ENCODE measurements at regions not wholly inside any gene's neighbourhood (a gene's known extent, or its start where the extent isn't known, plus 50 kb on each side); places are given as distances from the start of the nearest gene placed in this dataset.
"Not testable (repeated sequence)": the region's sequence is repeated elsewhere in the genome, so short reads cannot be mapped to it uniquely, and the experiment has no call there.

DNA sequence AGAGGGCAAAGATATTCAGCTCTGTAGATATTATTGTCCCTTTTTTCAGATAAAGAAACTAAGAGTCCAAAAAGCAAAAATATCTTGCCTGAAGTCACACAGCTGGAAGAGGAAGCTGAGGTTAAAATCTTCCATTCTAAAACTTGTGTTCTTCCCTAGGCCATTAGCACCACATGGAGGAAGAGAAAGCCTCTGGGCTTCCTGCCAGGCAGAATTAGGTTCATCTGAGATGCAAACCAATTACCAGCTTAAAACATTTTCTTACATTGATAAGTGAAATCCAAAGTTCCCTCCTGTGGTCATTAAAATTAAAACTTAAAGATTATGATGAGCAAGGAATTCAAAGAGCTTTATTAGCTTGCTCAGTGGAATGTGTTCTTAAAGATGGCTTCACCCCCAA lies 235.3 kb upstream of the SETMAR start:
- Histone ChIP-seq H3K4me1 (no peaks in the 10 kb centered on the region), H3K27ac (no peak overlapping the region), H3K36me3 (no peaks in the 10 kb centered on the region), H3K27me3 (no peaks in the 10 kb centered on the region), H3K4me3 (no peak overlapping the region), H3K9me3 (peaks cover 0 to 2% (median 0%) of the 10 kb centered on the region in 3 donors)
- no peak for TF ChIP-seq POLR2A (IDR thresholded peaks at IDR 0.05)
- TF ChIP-seq EP300 (IDR thresholded peaks at IDR 0.05): no peak
- TF ChIP-seq, protein P1, sequence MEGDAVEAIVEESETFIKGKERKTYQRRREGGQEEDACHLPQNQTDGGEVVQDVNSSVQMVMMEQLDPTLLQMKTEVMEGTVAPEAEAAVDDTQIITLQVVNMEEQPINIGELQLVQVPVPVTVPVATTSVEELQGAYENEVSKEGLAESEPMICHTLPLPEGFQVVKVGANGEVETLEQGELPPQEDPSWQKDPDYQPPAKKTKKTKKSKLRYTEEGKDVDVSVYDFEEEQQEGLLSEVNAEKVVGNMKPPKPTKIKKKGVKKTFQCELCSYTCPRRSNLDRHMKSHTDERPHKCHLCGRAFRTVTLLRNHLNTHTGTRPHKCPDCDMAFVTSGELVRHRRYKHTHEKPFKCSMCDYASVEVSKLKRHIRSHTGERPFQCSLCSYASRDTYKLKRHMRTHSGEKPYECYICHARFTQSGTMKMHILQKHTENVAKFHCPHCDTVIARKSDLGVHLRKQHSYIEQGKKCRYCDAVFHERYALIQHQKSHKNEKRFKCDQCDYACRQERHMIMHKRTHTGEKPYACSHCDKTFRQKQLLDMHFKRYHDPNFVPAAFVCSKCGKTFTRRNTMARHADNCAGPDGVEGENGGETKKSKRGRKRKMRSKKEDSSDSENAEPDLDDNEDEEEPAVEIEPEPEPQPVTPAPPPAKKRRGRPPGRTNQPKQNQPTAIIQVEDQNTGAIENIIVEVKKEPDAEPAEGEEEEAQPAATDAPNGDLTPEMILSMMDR (IDR thresholded peaks at IDR 0.05): no peak
- TF ChIP-seq POLR2AphosphoS5 (IDR thresholded peaks at IDR 0.05): no peak
- no peak for ATAC-seq

DNA sequence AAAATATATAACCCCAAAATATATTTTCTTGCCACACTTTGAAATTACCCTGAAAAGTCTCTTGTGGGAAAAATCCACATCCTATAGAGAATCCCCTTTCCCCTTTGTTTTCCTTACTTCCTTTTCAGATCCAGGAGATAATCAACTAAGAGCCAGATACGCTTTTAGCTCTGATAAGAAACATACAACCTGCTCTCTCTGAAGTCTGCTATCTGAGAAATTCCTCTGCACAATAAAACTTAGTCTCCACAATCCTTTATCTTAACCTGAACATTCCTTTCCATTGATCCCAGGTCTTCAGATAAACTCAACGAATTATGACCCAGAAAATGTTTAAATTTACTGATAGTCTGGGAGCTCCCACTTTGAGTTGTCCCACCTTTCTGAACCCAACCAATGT lies 233.4 kb upstream of the SETMAR start:
- WGBS, 2 donors (ENCODE audit: low coverage in 1 of 2): 30 to 44% methylated on average over 2 of the region's 2 CpGs
- Histone ChIP-seq H3K27ac (no peak overlapping the region), H3K9me3 (peaks cover 0 to 10% (median 0%) of the 10 kb centered on the region in 3 donors), H3K36me3 (no peaks in the 10 kb centered on the region), H3K4me3 (no peak overlapping the region), H3K27me3 (no peaks in the 10 kb centered on the region), H3K4me1 (no peaks in the 10 kb centered on the region)
- ATAC-seq: no peak
- TF ChIP-seq POLR2A (IDR thresholded peaks at IDR 0.05) (no peak), POLR2AphosphoS5 (IDR thresholded peaks at IDR 0.05) (no peak), EP300 (IDR thresholded peaks at IDR 0.05) (no peak)
- TF ChIP-seq, protein P1 (IDR thresholded peaks at IDR 0.05): no peak

DNA sequence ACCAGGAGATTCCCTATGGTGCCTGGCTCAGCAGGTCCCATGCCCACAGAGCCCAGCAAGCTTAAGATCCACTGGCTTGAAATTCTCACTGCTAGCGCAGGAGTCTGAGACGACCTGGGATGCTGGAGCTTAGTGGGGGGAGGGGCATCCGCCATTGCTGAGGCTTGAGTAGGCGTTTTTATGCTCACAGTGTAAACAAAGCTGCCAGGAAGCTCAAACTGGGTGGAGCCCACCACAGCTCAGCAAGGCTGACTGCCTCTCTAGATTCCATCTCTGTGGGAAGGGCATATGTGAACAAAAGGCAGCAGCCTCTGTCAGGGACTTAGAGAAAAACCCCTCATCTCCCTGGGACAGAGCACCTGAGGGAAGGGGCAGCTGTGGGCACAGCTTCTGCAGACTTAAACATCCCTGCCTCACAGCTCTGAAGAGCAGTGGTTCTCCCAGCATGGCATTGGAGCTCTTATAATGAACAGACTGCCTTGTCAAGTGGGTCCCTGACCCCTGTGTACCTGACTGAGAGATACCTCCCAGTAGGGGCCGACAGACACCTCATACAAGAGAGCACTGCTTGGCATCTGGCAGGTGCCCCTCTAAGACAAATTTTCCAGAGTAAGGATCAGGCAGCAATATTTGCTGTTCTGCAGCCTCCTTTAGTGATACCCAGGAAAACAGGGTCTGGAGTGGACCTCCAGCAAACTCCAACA lies 231.5 kb upstream of the SETMAR start:
- TF ChIP-seq POLR2A (IDR thresholded peaks at IDR 0.05) (no peak), POLR2AphosphoS5 (IDR thresholded peaks at IDR 0.05) (no peak), EP300 (IDR thresholded peaks at IDR 0.05) (no peak)
- TF ChIP-seq, protein P1 (IDR thresholded peaks at IDR 0.05): no peak
- no peaks in the 10 kb centered on the region for H3K4me1 ChIP-seq
- no peaks in the 10 kb centered on the region for H3K27me3 ChIP-seq
- 50% methylated on average over 2 of the region's 5 CpGs; no CpG with 5 or more reads in 1 of the 2 donors for WGBS, 2 donors (ENCODE audit: low coverage in 1 of 2)
- peaks cover 0 to 21% (median 0%) of the 10 kb centered on the region in 3 donors for H3K9me3 ChIP-seq
- ATAC-seq: no peak
- no peaks in the 10 kb centered on the region for H3K36me3 ChIP-seq
- H3K27ac ChIP-seq: no peak overlapping the region
- H3K4me3 ChIP-seq: no peak overlapping the region

DNA sequence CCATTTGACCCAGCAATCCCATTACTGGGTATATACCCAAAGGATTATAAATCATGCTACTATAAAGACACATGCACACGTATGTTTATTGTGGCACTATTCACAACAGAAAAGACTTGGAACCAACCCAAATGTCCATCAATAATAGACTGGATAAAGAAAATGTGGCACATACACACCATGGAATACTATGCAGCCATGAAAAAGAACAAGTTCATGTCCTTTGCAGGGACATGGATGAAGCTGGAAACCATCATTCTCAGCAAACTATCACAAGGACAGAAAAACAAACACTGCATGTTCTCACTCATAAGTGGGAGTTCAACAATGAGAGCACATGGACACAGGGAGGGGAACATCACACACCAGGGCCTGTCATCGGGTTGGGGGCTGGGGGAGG lies 225.9 kb upstream of the SETMAR start:
- not testable (repeated sequence) for H3K27ac ChIP-seq, H3K27me3 ChIP-seq, ATAC-seq, H3K4me3 ChIP-seq, H3K36me3 ChIP-seq, H3K4me1 ChIP-seq
- WGBS, 2 donors (ENCODE audit: low coverage in 1 of 2): 76 to 80% methylated on average over 2 of the region's 2 CpGs
- peaks cover 0 to 23% (median 0%) of the 10 kb centered on the region in 3 donors for H3K9me3 ChIP-seq

DNA sequence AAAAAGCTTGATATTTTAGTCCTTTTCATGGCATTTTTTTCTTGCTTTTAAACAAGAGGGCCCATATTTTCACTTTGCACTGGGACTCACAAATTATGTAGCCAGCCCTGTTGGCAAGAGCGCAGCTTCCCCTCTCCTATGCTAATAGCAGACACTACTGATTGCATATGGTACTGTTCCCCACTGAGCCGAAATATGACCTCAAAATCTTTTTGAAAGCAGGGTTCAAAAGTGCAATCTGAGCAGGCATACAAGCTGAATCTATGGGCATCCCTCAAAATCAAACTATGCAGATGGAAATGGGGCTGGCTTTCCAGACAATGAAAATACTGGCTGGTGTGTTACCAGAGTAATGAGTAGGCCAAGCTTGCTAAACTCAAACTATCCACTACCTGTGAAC lies 225.2 kb upstream of the SETMAR start:
- no peak overlapping the region for H3K4me3 ChIP-seq
- no peaks in the 10 kb centered on the region for H3K36me3 ChIP-seq
- TF ChIP-seq, protein P1 (IDR thresholded peaks at IDR 0.05): no peak
- no peak for TF ChIP-seq EP300 (IDR thresholded peaks at IDR 0.05)
- no peak for TF ChIP-seq POLR2AphosphoS5 (IDR thresholded peaks at IDR 0.05)
- TF ChIP-seq POLR2A (IDR thresholded peaks at IDR 0.05): no peak
- WGBS, 2 donors (ENCODE audit: low coverage in 1 of 2): 65% methylated on average over 2 of the region's 2 CpGs; no CpG with 5 or more reads in 1 of the 2 donors
- no peak overlapping the region for H3K27ac ChIP-seq
- no peaks in the 10 kb centered on the region for H3K27me3 ChIP-seq
- no peak for ATAC-seq
- H3K9me3 ChIP-seq: peaks cover 0 to 21% (median 0%) of the 10 kb centered on the region in 3 donors
- H3K4me1 ChIP-seq: no peaks in the 10 kb centered on the region
